GM18498 (cell line): ENCODE measurements at regions not wholly inside any gene's neighbourhood (a gene's known extent, or its start where the extent isn't known, plus 50 kb on each side); places are given as distances from the start of the nearest gene placed in this dataset.
"Not testable (repeated sequence)": the region's sequence is repeated elsewhere in the genome, so short reads cannot be mapped to it uniquely, and the experiment has no call there.

Source experiments
- ATAC-seq: cut with Tn5 transposase; IDR thresholded peaks from one replicate; pipeline ENCODE4 v1.9.1; 2021; ENCODE audit warnings: mild to moderate bottlenecking, moderate library complexity; ENCODE audit not compliant: unreplicated experiment

DNA sequence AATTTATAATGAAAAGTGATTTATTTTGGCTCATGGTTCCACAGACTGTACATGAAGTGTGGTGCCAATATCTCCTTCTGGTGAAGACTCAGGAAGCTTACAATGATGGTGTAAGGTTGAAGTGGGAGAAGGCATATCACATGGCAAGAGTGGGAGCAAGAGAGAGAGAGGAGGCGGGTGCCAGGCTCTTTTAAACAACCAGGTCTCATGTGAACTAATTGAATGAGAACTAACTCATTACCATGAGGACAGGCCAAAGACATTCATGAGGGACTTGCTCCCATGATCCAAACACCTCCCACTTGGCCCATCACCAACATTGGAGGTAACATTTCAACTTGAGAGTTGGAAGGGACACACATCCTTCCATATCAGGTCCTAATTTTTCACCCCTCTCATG is 155.2 kb downstream of the SLC38A4 start:
- no peak for ATAC-seq

DNA sequence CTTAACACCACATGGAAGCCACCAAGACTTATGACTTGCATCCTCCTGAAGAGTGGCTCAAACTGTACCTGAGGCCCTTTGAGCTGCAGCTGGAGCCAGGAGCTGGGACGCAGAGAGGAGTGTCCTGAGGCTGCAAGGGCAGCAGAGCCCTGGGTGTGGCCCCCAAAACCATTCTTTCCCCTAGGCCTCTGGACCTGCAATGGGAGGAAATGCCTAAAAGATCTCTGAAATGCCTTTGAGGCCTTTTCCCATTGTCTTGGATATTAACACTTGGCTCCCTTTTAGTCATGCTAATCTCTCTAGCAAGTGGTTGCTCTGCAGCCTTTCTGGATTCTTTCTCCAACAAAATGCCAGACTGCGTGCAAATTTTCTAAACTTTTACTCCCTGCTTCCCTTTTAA is 156.1 kb downstream of the SLC38A4 start:
- no peak for ATAC-seq

DNA sequence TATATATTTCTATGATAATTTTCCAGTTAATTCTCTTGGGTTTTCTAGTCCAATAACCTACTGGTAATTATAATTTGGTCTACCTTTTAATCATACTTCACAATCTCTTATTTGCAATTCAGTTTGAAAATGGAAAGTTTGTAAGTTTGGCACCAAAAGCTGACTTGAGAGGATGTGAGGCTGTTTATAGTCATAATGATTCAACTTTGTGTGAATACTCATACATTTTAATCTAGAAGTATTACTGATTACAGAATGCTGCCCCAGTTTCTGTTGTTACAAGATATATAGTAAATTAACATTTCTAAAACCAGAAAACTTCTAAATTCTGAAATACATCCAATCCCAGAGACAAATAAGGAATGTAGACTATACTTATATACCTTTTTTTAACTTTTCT is 158.2 kb downstream of the SLC38A4 start:
- ATAC-seq = no peak

DNA sequence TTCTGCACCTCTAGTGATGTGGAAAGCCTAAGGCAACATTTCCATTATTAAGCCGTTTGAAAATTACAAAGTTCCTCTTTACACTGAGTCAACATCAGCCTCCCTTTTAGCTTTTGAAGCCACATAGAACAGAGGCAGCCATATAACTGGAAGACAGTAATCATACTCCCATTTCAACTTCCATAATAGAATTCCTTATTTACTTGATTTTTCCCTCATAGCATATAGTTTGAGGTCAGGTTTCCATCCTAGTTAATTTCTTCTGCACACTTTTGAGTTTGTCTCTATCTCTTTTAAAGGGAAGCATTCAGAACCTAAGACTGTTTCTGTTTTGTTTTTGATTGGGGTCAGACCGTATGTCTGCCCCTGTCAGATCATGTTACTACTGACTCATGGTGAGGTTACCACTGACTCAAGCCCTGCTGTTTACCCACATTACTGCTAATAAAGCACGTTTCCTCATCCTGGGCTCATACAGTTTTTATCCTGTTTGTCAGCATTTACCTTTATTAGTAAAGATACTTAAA is 161.0 kb downstream of the SLC38A4 start:
- peak; percentile 70 for ATAC-seq

DNA sequence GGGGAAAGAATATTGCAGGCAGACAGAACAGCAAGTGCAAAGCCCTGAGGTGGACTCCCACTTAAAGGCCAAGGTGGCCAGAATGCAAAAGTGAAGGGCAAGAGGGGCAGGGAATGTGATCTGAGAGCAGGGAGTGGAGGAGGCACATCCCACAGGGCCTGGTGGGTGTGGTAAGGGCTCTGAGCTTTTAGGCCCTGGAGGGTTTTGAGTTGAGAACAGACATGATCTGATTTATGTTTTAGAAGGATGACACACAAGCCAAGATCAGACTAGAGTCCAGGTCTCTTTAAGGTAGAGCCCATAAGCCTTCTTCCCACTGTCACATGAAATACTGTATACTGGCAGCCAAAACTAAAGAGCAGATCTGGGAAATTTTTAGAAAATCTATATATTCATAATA is 162.5 kb downstream of the SLC38A4 start:
- no peak for ATAC-seq

DNA sequence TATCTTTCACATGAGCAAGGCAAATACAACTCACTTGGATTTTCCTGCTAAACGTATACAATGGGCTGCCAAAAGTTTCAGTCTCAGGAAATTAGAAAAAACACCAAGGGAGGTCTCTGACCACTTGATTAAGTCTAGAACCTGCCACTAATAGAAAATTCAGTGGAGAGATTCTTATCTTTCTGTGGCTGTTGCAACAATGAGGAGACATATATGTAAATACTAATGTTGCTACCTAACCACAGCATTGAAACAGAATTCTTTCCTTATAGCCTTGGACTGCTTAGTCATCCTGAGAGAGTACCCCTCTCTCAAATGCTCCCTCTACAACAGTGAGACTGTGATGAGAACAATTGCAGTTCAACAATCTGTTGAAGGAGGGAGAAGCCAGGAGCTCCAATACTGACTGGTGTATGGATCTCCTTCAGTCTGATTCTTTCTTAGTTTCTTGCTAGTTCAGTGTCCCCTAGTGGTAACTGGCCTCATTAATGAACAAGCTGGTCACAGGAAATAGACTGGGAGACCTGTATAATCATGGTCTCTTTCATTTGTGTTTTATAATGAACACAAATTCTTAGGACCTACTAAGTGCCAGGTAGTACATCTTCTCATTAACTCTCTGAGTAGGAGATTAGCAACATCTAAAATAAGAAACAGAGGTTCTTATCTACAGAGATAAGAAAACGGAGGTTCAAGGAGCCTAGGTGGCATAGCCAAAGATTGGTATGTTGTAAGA is 164.5 kb downstream of the SLC38A4 start:
- peak; percentile 81 for ATAC-seq

DNA sequence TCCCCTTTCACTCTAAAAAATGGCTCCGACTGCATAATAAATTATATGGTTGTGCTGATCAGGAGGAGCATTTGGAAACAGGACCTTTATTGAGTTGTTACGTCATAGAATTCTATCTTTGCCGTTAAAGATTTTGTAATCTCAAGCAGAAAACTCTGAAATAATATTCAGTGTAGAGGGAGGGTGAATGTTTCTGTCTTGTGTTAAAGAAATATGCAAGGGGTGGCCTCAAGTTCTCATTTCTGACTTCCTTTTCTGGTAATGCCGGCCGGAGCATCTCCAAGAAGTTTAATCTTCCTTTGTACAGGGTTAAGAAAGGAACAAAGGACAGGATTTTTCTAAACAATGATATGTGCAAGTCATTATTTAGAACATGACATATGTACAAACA is 165.1 kb downstream of the SLC38A4 start:
- no peak for ATAC-seq

DNA sequence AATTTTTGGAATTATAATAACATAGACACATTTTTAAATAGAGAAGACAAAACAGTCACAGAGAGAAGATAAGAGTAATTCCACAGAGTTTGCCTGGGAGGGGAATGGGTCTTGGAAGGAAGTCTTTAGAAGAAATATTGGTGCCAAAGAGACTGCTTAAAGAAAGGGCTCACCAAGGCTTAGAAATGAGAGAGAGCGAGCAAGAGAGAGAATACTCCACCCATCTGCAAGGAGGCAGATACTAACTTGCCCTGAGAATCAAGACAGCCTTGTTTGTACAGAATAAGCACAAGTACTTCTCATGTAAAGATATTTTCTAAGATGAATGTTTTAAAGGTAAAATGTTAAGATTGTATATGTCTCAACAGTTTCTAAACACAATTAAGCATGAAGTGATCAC is 165.5 kb downstream of the SLC38A4 start:
- no peak for ATAC-seq

DNA sequence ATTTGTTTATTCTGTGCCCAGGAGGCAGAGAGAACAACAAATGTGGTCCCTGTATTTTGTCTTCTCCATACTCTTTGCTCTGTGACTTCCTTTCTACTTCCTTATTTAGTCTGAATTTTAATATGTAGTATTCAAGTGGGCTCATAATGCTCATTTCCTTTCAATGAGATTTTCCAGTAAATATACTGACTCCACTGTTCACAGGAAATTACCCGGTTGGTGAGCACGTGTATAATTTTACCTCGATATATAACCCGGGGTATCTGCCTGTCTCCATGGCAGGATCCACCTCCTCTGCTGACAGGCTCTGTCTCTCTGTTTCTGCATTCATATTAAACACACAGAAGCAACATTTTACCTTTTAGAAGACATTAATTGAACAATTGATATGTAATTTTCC is 166.0 kb downstream of the SLC38A4 start:
- ATAC-seq = no peak

DNA sequence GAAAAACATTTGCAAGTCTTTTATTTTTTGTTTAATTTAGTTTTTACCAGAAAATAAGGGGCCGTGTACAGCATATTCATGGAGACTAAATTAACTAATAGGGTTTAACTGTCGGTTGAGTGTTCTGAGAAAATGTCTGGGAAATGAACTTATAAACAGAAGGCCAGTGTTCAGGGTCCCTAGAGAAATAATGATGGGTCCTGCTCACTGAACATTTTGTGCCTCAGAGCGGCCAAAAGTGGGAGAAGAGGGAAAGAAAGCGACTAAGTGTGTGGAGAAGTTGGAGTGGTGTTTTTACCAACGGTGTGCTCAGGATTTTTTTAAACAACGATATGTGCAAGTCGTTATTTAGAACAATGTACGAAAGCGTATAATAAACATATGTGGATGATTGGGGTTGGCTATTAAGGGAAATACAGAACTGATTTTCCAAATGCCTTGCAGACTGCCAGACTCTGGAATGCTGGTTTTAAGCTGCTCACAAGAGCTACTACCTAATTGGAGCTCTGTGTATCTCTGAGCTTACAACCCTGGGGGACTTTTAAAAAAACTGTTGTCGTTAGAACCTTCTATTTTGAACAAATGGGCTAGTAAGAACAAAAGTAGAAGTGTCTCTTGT is 166.7 kb downstream of the SLC38A4 start:
- ATAC-seq = no peak

DNA sequence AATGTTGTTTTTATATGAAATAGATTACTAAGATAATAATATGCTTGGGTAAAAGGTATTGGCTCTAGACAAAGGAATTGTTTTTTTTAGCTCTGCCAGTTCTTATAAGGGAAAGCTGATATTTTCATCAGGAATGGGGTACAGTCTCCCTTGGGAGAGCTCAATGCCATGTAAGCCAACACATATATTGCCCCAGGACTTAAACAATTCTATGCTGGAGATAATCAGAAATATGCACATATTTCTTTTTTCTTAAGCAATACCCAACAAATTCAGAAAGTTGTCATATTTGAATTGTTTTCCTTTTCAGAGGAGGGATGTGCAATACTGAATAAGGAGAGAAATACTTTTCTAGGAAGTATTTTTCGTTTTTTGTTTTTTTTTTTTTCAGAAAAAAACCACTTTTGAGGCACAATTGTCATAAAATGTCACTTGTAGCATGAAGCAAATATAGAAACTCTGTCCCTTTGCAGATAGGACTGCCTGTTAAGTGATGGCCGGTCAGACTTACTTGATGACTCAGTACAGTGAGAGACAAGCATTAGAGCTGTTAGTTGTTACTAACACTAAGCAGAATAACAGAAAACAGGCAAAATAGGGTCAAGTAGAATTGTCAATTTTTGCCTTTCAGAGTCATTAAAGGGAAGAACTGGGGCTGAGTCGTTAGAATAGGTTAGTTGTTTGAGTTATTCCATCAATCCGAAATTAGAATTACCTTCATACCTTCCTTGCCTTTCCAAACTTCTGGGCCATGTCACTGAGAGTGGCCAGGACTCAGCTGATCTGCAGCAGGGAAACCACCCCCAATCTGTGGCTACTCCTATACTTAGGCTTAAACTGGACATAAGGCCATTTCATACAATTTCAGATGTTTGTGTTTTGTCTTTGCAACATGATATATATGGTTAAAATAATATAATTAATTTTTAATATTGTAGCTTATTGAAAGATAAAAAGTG is 168.1 kb downstream of the SLC38A4 start:
- no peak for ATAC-seq

DNA sequence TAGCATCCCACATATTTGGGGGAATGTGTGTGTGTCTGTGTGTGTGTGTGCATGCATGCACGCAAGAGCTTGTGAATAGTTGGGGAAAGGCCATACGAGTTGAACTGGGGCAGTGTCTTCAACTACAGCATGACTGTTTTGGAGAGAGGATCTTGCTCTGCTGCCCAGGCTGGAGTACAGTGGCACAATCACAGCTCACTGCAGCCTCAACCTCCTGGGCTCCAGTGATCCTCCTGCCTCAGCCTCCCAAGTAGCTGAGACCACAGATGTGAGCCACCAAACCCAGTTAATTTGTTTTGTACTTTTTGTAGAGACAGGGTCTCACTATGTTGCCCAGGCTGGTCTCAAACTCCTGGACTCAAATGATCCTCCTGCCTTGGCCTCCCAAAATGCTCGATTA is 169.8 kb downstream of the SLC38A4 start:
- not testable (repeated sequence) for ATAC-seq

DNA sequence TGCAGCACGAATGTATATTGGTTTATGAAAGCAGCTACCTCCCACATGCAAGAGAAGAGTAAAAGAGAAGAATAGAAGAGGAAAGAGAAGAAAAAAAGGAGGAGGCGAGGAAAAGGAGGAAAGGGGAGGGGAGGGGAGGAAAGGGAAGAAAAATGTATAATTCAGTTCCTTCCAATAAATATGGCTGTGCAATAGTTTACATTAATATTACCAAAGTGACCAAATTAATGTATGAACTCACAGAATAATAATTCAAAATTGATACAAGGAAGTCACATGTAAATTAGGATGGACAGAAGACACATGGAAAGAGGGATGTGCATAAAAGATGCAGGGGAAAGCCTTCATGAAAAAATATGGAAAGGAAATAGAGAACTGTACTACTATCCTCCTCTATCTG is 172.5 kb downstream of the SLC38A4 start:
- ATAC-seq = no peak

DNA sequence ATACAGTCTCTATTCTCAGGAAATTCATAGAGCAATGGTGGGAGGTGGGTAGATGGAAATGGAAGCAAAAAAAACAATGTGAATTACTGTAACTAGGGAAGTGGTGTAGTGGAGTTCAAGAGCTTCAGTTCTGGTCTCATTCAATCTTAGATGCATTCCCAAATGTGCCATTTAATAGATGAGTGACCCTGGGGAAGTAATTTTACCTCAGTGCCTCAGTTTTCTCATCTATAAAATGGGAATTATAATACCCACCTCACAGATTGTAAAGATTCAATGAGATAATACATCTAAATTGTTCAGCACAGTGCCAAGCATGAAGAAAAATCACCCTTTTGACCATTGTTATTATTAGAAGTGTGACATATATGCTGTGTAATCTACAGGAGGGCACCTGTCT is 173.1 kb downstream of the SLC38A4 start:
- no peak for ATAC-seq

DNA sequence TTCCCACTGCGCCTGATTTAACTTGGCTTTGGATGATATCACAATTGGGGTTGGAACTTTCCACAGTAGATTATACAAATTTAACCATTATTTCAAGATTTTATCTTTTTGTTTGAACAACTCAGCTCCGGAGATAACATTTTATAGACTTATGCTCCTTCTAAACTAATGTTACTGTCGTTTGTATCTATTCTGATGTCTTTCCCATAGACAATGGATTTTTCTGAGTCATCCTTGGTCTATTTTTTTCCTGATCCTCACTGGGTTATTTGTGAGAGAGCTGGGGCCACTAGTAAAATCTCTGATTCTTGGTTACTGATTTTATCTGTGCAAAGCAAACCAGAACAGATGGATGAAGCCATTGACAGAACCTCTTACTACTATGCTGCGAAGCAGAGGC is 175.1 kb downstream of the SLC38A4 start:
- ATAC-seq = no peak

DNA sequence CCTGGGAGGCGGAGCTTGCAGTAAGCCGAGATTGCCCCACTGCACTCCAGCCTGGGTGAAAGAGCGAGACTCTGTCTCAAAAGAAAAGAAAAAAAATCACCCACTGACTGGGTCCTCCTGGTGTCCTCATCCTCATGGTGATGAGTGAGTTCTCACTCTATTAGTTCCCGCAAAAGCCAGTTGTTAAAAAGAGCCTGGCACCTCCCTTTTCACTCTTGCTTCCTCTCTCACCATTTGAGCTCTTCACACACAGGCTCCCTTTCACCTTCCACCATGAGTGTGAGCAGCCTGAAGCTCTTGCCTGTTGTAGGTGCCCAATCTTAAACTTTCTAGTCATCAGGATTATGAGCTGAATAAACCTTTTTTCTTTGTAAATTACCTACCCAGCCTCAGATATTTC is 176.4 kb downstream of the SLC38A4 start:
- ATAC-seq = no peak

DNA sequence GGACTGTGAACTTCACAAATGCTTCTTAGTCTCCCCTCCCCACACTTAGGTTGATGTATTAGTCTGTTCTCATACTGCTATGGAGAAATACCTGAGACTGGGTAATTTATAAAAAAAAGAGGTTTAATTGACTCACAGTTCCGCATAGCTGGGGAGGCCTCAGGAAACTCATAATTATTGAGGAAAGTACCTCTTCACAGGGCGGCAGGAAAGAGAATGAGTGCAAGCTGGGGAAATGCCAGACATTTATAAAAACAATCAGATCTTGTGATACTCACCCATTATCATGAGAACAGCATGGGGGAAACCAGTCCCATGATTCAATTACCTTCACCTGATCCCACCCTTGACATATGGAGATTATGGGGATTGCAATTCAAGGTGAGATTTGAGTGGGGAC is 178.8 kb downstream of the SLC38A4 start:
- no peak for ATAC-seq

DNA sequence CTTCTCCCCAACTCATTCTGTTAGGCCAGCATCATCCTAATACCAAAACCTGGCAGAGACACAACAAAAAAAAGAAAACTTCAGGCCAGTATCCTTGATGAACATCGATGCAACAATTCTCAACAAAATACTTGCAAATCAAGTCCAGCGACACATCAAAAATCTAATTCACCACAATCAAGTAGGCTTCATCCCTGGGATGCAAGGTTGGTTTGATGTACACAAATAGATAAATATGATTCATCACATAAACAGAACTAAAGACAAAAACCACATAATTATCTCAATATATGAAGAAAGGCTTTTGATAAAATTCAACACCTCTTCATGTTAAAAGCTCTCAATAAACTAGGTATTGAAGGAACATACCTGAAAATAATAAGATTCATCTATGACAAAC is 184.1 kb downstream of the SLC38A4 start:
- not testable (repeated sequence) for ATAC-seq

DNA sequence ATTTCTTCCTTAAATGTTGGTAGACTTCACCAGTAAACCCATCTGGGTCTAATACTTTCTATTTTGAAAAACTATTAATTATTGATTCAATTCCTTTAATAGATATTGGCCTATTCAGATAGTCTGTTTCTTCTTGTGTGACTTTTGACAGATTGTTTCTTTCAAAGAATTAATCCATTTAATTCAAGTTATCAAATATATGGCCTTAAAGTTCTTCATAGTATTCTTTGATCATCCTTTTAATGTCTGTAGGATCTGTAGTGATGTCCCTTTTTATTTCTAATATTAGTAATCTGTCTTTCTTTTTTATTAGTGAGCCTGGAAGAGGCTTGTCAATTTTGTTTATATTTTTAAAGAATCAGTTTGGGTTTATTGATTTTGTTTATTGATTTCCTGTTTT is 190.0 kb downstream of the SLC38A4 start:
- no peak for ATAC-seq

DNA sequence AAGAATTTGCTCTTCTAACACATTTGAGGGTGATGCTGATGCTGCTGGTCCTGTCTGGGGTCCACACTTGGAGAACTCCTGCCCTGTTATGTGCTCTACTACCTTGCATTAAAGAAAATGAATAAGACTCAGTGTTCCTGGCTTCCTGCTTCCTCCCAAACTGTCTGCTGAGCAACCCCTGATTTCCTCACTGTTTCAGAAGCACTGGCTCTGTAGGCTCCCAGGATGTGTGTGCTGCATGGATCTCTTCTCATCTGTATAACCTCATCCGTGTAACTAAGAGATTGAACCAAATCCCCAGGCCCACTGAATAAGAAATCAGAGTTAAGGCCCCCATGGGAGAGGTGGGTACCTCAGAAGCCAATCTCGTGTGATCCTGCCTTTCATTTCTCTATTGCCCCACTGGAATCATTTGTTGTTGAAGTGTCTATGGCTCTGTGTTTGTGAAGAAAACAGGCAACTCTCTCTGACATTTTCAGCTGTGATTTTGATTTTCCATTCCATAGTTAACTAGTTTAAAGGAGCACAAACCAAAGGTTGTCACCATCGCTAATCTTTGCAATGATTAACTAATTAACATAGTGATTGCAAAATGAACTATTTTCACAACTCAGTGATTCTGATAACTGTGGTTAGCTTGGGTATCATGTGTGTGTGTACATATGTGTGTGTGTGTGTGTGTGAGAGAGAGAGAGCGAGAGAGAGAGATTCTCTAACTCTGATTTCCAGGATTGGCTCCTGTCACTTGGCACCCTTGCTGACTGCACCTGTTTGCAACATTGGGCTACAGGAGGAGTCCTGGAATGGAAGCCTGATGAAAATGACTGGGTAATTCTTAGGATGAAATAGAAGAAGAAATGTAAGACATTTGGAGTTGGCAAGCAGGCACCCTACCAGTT is 196.2 kb downstream of the SLC38A4 start:
- no peak for ATAC-seq
